ENCODE measurements at regions not wholly inside any gene's neighbourhood (a gene's known extent, or its start where the extent isn't known, plus 50 kb on each side); places are given as distances from the start of the nearest gene placed in this dataset.
"Not testable (repeated sequence)": the region's sequence is repeated elsewhere in the genome, so short reads cannot be mapped to it uniquely, and the experiment has no call there.

DNA sequence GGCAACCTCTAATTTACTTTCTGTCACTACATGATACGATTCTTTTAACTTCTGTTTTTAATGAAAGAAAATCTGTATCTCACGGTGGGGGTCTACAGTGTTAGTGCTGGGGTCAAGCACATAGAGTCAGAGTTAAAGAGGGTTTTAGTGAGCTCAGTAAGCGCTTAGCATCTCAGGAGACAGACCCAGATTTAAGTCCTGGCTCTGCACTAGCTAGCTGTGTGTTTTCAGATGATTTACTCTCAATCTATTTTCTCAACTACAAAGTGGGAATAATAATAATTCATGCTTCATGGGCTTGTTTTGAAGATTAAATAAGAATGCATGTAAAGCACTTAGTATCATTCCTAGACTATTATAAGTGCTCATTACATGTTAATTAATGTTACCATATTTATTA is 63.4 kb upstream of the KBTBD8 start:
- no peak overlapping the region for H3K27ac Mint-ChIP-seq
- TF ChIP-seq, protein P1, sequence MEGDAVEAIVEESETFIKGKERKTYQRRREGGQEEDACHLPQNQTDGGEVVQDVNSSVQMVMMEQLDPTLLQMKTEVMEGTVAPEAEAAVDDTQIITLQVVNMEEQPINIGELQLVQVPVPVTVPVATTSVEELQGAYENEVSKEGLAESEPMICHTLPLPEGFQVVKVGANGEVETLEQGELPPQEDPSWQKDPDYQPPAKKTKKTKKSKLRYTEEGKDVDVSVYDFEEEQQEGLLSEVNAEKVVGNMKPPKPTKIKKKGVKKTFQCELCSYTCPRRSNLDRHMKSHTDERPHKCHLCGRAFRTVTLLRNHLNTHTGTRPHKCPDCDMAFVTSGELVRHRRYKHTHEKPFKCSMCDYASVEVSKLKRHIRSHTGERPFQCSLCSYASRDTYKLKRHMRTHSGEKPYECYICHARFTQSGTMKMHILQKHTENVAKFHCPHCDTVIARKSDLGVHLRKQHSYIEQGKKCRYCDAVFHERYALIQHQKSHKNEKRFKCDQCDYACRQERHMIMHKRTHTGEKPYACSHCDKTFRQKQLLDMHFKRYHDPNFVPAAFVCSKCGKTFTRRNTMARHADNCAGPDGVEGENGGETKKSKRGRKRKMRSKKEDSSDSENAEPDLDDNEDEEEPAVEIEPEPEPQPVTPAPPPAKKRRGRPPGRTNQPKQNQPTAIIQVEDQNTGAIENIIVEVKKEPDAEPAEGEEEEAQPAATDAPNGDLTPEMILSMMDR (conservative IDR thresholded peaks at IDR 0.05), result no peak
- no peaks in the 10 kb centered on the region for H3K36me3 Mint-ChIP-seq
- H3K9me3 Mint-ChIP-seq, result no peaks in the 10 kb centered on the region
- no peak for DNase-seq (ENCODE audit: extremely low spot score, unreplicated experiment)
- H3K4me3 Mint-ChIP-seq, result no peak overlapping the region
- H3K27me3 Mint-ChIP-seq, result peaks cover 14% of the 10 kb centered on the region
- H3K4me1 Mint-ChIP-seq (ENCODE audit: unreplicated experiment), result peaks cover 27% of the 10 kb centered on the region

DNA sequence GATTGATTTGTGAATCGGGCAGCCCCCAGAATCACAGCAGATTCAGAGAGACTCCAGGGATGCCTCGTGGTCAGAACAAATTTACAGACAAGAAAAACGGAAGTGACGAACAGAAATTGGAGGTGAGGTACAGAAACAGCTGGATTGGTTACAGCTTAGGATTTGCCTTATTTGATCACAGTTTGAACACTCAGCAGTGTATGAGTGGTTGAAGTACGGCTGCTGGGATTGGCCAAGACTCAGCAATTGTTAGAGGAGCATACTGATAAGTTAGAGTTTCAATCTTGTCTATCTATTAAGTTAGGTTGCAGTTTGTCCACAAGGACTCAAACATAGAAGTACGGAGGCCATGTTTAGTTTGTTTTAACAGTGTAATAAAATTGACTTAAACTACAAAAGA is 61.1 kb upstream of the KBTBD8 start:
- peaks cover 14% of the 10 kb centered on the region for H3K4me1 Mint-ChIP-seq (ENCODE audit: unreplicated experiment)
- not testable (repeated sequence) for DNase-seq (ENCODE audit: extremely low spot score, unreplicated experiment); H3K27me3 Mint-ChIP-seq; H3K9me3 Mint-ChIP-seq; H3K4me3 Mint-ChIP-seq; H3K27ac Mint-ChIP-seq; H3K36me3 Mint-ChIP-seq

DNA sequence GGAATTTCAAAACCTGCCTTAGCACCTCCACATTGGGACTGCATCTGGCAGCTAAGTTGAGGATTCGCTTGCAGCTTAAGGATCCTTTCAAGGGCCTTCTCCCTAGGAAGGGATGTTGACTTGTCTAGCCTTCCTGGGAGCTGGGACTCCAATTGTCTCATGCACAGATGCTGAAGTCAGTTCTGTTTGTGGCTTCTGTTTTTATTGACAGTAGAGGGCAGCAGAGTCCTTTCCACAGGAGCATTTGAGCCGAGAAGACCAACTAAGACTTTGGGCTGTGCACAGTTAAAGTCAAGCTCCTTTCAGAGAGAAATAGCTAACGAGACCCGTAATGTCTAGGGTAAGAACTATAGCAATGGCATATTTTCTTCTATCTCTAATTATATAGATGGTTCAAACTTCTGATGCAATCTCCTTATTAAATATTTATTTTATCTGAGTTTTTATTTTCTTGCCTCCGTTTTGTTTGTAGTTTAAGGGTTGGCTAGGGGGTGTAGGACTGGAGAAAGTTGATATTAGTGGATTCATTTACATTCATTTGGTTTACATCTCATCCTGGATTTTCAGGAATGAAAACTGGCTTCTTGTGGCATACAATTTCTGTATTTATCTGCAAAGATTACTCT is 59.7 kb upstream of the KBTBD8 start:
- Mint-ChIP-seq H3K27ac (no peak overlapping the region), H3K9me3 (peaks cover 5% of the 10 kb centered on the region), H3K27me3 (peaks cover 5% of the 10 kb centered on the region), H3K4me3 (no peak overlapping the region), H3K4me1 (ENCODE audit: unreplicated experiment) (peaks cover 14% of the 10 kb centered on the region), H3K36me3 (no peaks in the 10 kb centered on the region)
- DNase-seq (ENCODE audit: extremely low spot score, unreplicated experiment), result no peak
- TF ChIP-seq, protein P1 (conservative IDR thresholded peaks at IDR 0.05), result peak; percentile 87

DNA sequence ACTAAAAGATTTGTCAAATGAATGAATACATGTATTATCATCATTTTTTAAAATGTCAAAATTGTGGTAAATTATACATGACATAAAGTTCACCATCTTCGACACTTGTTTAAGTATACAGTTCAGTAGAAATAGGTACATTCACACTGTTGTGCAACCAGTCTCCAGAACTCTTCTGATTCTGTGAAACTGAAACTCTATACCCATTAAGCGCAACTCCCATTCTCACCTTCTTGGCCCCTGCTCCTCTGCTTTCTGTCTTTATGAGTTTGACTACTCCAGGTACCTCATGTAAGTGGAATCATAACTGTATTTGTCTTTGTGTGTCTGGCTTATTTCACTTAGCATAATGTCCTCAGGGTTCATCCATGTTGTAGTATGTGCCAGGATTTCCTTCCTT is 50.1 kb upstream of the KBTBD8 start:
- H3K4me3 Mint-ChIP-seq, result no peak overlapping the region
- H3K4me1 Mint-ChIP-seq (ENCODE audit: unreplicated experiment), result no peaks in the 10 kb centered on the region
- H3K36me3 Mint-ChIP-seq, result no peaks in the 10 kb centered on the region
- DNase-seq (ENCODE audit: extremely low spot score, unreplicated experiment), result no peak
- TF ChIP-seq, protein P1 (conservative IDR thresholded peaks at IDR 0.05), result no peak
- no peak overlapping the region for H3K27ac Mint-ChIP-seq
- H3K27me3 Mint-ChIP-seq, result peaks cover 3% of the 10 kb centered on the region
- H3K9me3 Mint-ChIP-seq, result peaks cover 5% of the 10 kb centered on the region

Data from type B pancreatic cell (in vitro differentiated cells).